ENCODE measurements at regions not wholly inside any gene's neighbourhood (a gene's known extent, or its start where the extent isn't known, plus 50 kb on each side); places are given as distances from the start of the nearest gene placed in this dataset.

DNA sequence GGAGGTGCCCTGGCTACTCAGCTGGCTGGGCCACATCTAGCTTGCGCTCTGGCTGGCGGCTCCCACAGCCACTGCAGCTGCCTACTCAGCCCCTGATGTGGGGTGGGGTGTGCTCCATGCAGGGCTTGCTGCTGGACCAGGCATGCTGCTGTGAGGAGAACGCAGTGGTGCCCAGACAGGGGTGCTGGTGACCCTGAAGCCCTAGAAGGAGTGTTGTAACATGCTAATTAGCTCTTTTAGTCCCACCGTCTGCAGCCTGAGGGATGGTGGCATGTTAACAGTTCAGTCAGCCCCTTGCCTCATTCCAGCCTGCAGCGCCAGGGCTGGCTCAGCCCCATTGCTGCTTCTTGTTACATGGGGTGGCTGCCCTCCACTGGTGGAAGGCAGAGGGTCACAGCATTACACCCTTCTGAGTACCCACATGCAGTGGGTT, 642.3 kb downstream of the DMRTA1 start:
- H3K4me3 ChIP-seq (ENCODE audit: low read length) = no peak overlapping the region
- no peak for DNase-seq (ENCODE audit: low read depth)
- no peak for TF ChIP-seq CTCF (conservative IDR thresholded peaks at IDR 0.05; ENCODE audit: low read depth, low read length)

- no peak for TF ChIP-seq CTCF (conservative IDR thresholded peaks at IDR 0.05; ENCODE audit: low read depth, low read length)
- no peak overlapping the region for H3K4me3 ChIP-seq (ENCODE audit: low read length)
- peak; percentile 34 for DNase-seq (ENCODE audit: low read depth)
These were observed 671.0 kb downstream of the DMRTA1 start for GRCh38 chr9:23117616-23118015.

DNA sequence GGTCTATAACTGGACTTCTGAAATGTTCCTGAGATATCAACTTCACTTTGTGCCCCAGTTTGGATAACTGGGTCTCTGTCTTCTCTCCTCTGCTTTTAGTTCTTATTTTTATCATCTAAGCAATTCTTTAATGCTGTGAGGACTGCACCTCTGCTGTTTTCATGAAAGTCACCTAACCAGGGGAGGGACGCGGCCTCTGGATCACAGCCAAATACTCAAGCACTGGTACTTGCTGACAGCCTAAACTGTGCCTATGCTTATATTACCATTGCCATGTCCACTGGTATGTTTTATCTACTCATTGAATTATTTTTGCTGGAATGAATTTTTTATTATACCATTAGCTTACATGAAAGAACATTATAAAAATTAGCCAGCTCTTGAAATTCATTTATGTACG, 674.0 kb downstream of the DMRTA1 start:
- no peak for TF ChIP-seq CTCF (conservative IDR thresholded peaks at IDR 0.05; ENCODE audit: low read depth, low read length)
- no peak overlapping the region for H3K4me3 ChIP-seq (ENCODE audit: low read length)
- DNase-seq (ENCODE audit: low read depth) = no peak

DNA sequence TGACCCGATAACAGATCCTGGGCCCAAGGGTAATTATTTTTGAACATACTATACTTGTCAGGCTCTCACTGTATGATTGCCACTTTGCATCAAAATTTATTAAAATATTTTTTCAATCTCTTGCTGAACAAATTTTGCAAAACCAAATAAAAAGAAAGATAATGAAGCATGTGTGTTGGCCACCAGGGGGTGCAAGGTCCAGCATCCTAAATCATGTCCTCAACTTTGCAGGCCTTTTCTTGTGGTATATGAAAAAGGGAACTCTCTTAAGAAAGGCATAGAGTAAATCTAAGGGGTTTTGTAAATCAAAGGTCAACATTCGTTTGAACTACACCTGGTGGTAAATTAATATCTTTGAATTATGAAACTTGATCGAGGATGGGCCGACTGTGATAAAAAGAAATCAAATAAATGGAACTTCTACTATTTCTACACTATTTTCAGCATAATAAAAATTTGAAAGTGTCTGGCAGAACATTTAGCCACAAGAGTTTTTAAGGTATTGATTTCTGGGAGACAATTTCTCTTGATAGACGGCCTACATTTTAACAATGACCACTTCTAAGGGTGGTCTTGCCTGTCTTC, 676.5 kb downstream of the DMRTA1 start:
- peak; percentile 77 for TF ChIP-seq CTCF (conservative IDR thresholded peaks at IDR 0.05; ENCODE audit: low read depth, low read length)
- H3K4me3 ChIP-seq (ENCODE audit: low read length) = no peak overlapping the region
- peak; percentile 16 for DNase-seq (ENCODE audit: low read depth)

GRCh38 chr9:23145467-23145866, 680.6 kb downstream of the ELAVL2 start:
- no peak for TF ChIP-seq CTCF (conservative IDR thresholded peaks at IDR 0.05; ENCODE audit: low read depth, low read length)
- DNase-seq (ENCODE audit: low read depth) = no peak
- H3K4me3 ChIP-seq (ENCODE audit: low read length) = no peak overlapping the region

- no peak for DNase-seq (ENCODE audit: low read depth)
- H3K4me3 ChIP-seq (ENCODE audit: low read length) = no peak overlapping the region
- no peak for TF ChIP-seq CTCF (conservative IDR thresholded peaks at IDR 0.05; ENCODE audit: low read depth, low read length)
These were observed 673.0 kb downstream of the ELAVL2 start for GRCh38 chr9:23153058-23153457.

- no peak for TF ChIP-seq CTCF (conservative IDR thresholded peaks at IDR 0.05; ENCODE audit: low read depth, low read length)
- no peak overlapping the region for H3K4me3 ChIP-seq (ENCODE audit: low read length)
- DNase-seq (ENCODE audit: low read depth) = no peak
These were observed 665.5 kb downstream of the ELAVL2 start for GRCh38 chr9:23160491-23160890.

Measured in retinal pigment epithelial cell (primary cell).